Inferior parietal cortex (tissue), 1 donor: ENCODE measurements at regions not wholly inside any gene's neighbourhood (a gene's known extent, or its start where the extent isn't known, plus 50 kb on each side); places are given as distances from the start of the nearest gene placed in this dataset.

ENCODE experiments used
- DNase-seq: peaks from one replicate; pipeline ENCODE4 v3.0.0-alpha.2; 2016; ENCODE audit errors: extremely low spot score

GRCh38 chr7:22624781-22625180 is 102.2 kb upstream of the IL6 start:
- DNase-seq, result no peak

DNA sequence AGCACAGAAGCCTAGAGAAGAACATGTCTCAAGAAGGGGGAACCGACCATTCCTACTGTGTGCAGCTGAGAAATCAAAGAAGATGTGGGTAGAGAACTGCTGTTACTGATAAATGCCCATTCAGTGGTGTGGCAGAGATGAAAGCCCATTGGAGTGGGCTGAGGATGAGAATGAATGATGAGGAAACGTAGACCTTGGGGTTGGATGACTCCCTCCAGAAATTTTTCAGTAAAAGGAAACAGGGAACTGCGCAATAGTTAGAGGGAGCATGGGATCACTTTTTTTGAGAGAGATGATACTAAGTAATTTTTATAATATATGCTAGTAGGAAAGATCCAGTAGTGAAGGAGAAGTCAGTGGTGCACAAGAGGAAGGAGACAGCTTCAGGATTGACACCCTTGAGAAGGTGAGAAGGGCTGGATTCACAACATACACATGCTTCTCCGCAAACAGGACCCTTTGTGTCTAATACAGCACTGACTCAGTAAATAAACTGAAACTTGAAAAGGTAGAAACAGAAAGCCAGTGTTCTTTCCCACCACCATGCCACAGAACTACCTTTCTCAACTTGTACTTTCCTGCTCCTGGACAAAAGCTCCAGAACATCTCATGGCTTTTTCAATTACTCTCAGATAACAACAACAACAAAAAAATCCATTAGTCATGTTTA is 104.7 kb upstream of the IL6 start:
- no peak for DNase-seq

- no peak for DNase-seq
These were observed 108.5 kb upstream of the IL6 start for GRCh38 chr7:22618528-22618927.

GRCh38 chr7:22617166-22617565 is 109.8 kb upstream of the IL6 start:
- no peak for DNase-seq

DNA sequence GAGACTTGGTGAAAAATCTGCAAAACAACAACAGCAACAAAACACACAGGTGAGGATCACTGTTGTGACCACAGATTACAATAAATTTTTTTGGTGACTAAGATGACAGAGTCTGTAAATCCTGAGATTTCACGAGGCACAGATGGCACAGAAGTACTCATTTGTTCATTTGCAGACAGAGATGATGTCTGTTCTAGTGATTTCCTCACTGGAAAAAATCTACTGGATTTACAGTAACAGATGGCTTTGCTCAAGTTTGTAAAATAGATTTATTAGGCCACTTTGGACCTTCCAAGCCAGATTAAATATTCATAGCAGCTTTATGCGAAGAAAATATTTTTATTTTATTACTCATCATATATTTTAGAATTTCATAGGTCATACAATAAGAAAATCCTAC is 113.5 kb upstream of the IL6 start:
- no peak for DNase-seq

GRCh38 chr7:22612776-22613175 is 112.8 kb upstream of the STEAP1B start:
- DNase-seq, result no peak

DNA sequence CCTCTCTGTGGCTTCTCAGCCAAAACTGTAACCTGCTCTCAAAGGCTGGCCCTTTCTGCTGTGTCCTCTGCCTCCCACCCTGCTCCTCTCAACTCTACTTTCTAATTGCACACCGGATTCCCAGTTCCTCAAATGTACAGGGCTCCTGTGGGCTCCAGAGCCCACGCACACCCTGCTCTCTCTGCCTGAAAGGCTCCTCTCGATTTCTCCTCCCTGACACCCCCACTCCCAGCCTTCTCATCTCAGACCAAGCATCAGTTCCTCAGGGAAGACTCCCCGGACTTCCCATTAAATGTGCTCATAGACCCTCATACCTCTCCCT is 111.7 kb upstream of the STEAP1B start:
- no peak for DNase-seq

GRCh38 chr7:22610951-22611757 is 111.2 kb upstream of the STEAP1B start:
- no peak for DNase-seq

GRCh38 chr7:22610263-22610662 is 110.3 kb upstream of the STEAP1B start:
- DNase-seq, result no peak

- no peak for DNase-seq
These were observed 107.2 kb upstream of the STEAP1B start for GRCh38 chr7:22607180-22607579.

- DNase-seq, result no peak
These were observed 104.3 kb upstream of the STEAP1B start for GRCh38 chr7:22604246-22604645.

DNA sequence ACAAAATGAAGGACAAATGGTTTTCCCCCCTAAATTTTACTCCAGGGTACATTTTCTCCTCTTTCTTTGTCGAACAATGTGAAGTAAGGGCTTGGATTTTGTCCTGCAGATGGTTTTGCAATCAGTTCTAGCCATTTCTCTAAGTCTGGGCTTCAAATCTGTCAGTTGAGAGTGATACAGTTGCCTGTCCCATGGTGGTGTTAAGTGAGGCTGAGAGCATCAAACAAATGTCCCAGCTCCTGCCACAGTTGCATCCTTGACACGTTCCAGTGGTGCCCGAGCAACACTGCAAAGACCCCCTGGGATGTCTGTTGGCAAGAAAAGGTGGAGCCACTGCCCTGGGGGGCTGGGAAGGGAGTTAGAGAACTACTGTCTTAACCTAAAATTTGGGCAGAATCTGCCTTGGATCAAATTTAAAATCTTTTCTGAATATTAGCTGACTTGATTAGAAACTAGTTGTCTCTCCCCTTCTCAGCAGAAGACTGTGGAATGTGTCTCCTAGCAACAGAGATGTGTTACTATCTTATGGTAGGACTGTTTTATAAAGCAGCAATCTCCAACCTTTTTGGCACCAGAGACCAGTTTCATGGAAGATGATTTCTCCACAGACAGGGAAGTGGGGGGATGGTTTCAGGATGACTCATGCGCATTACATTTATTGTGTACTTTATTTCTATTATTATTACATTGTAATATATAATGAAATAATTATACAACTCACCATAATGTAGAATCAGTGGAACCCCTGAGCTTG is 102.0 kb upstream of the STEAP1B start:
- DNase-seq, result no peak

GRCh38 chr7:22601408-22601807 is 101.4 kb upstream of the STEAP1B start:
- no peak for DNase-seq

DNA sequence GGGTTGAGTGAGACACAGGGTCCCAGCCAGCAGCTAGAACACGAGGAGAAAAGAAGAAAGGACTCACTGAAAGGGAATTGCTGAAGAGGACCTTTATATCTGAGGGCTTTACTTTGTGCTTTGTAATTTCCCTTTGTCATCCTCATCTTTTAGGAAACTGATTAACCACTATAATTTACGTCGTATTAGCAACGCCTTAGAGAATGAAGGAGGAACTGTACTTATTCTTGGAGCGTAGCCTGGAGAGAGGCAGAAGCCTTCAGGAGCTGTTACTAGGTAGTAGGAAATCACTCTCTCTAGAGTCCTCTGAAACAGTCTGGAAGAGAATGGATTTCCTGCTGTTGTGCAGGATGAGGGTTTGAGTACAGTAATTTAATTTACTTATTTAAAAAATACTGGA is 101.0 kb upstream of the STEAP1B start:
- no peak for DNase-seq

- DNase-seq, result no peak
These were observed 98.4 kb upstream of the STEAP1B start for GRCh38 chr7:22598318-22598920.

DNA sequence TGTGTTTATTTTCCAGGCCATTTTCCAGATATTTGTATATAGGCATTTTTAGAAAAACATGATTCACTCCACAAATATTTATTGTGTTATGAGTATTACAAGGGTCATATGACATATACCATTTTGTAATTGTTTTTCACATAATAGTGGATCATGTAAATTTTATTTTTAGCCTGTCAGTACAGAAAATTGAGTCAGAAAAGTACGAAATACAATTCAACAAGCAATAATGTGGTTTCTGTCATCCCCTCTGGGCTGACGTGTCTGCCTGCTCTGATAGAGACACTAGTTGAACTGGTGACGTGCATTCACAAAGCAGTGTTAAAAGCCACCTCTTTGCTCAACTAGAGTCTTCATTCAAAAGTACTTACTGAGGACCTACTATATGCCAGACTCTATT is 97.9 kb upstream of the STEAP1B start:
- no peak for DNase-seq

GRCh38 chr7:22596763-22597400 is 96.9 kb upstream of the STEAP1B start:
- no peak for DNase-seq

DNA sequence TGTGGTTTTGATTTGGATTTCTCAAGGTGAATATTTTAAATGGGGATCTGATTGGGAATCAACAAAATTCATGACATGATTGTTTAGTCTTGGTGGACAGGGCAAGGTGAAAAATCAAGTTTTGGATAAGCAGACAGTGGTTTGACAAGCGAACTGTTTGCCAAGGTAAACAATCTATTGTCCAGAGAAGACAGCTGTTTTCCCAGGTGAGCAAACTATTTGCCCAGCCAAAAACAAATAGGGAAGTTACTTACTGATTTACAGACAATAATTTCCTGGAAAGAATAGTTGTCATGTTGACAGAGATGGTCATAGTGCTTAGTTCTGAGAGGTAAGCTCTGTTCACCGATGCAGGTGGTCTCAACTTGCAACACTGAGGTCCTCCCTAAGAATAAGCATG is 94.0 kb upstream of the STEAP1B start:
- DNase-seq, result no peak

GRCh38 chr7:22591271-22591670 is 91.3 kb upstream of the STEAP1B start:
- no peak for DNase-seq

- DNase-seq, result no peak
These were observed 89.7 kb upstream of the STEAP1B start for GRCh38 chr7:22589641-22590201.

DNA sequence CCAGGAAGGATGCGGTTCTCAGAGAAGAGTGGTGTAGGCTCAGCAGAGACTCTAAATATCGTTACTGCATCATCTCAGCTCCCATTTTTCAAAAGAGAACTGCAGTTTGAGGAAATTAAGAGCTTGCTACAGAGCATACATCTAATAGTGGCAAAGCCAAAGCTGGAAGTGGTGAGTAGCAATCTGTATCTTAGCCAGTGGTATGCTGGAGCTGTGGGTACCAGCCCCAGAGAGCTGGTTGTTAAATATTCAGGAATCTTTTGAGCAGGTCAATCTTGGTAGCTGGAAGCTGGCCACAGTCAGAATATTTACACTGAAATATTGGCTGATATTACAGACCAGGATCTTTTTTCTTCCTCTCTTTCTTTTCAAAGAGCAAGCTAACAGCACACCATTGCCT is 88.4 kb upstream of the STEAP1B start:
- no peak for DNase-seq

GRCh38 chr7:22587322-22587721 is 87.3 kb upstream of the STEAP1B start:
- DNase-seq, result no peak
